Thyroid gland (tissue), 4 donors: ENCODE measurements at regions not wholly inside any gene's neighbourhood (a gene's known extent, or its start where the extent isn't known, plus 50 kb on each side); places are given as distances from the start of the nearest gene placed in this dataset.
"Not testable (repeated sequence)": the region's sequence is repeated elsewhere in the genome, so short reads cannot be mapped to it uniquely, and the experiment has no call there.

Experiments
- DNase-seq, 2 donors: peaks; one replicate each; pipeline ENCODE4 v3.0.0-alpha.2; 2019
- H3K27ac ChIP-seq, 3 donors: fragments of 200-600 bp; sonication (generic); 1 replicate in 2 of 3; 2 replicates in 1 of 3; pipeline ENCODE4 v1.5.1; 2016 to 2019; ENCODE audit warnings: mild to moderate bottlenecking in 1 of 3, moderate library complexity in 1 of 3
- H3K27me3 ChIP-seq: fragments of 200-600 bp; sonication (generic); one replicate; pipeline ENCODE4 v1.5.1; 2019
- H3K36me3 ChIP-seq, 2 donors: fragments of 200-600 bp; sonication (generic); one replicate each; pipeline ENCODE4 v1.5.1; 2016 to 2019
- H3K4me1 ChIP-seq, 2 donors: fragments of 200-600 bp; sonication (generic); one replicate each; pipeline ENCODE4 v1.5.1; 2017 to 2019
- H3K4me3 ChIP-seq, 3 donors: fragments of 200-600 bp; sonication (generic); replicated peaks in 1 of 3; 1 replicate in 2 of 3; 2 replicates in 1 of 3; pipeline ENCODE4 v1.5.1; 2016; ENCODE audit warnings: mild to moderate bottlenecking in 1 of 3
- H3K9me3 ChIP-seq: fragments of 200-600 bp; sonication (generic); one replicate; pipeline ENCODE4 v1.5.1; 2017
- POLR2A ChIP-seq, 2 donors: fragments of 450-650 bp; IDR thresholded peaks; one replicate each; pipeline ENCODE4 v1.6.1; 2017; ENCODE audit warnings: antibody characterized with exemption in 2 of 2, mild to moderate bottlenecking in 2 of 2, moderate library complexity in 1 of 2
- WGBS, 2 donors: methylation state at CpG; one replicate each; pipeline ENCODE4 v1.1.5; 2017; 5-methylcytosine and 5-hydroxymethylcytosine counted together
- intact Hi-C: fragments of 100-400 bp; cut with DNase I; formaldehyde crosslinking; loops from one replicate; pipeline ENCODE4 v1.15.1; 2023
- TF ChIP-seq, protein P1 (sequence below), 6 experiments: fragments of 200-600 bp in 3 of 6; fragments of 450-650 bp in 3 of 6; sonication (generic) in 3 of 6; IDR thresholded peaks; one replicate each; pipeline ENCODE4 v1.5.1; 2016 to 2019; ENCODE audit warnings: antibody characterized with exemption in 6 of 6, mild to moderate bottlenecking in 2 of 6, inconsistent platforms in 1 of 6, moderate library complexity in 1 of 6

DNA sequence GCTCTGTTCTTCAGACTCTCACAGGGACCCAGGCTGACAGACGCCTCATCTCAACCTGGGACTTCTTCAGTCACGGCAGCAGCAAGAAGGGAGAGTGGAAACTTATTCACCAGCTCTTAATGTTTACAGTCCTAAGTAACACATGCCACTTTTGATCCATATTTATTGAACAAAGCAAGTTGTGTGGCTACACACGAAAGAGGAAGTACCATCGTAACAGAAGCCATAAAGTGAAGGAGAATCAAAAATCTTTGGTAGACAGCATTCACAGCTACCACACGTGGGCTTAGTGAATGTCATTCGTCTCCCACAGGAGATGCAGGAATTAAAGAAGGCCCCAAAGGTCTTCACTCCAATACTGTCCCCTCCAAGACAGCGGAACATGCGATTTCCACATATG, 582.6 kb downstream of the CETN3 start:
- H3K9me3 ChIP-seq, result no peaks in the 10 kb centered on the region
- WGBS, 2 donors, result 83 to 87% methylated on average over 8 of the region's 8 CpGs
- no peak for DNase-seq
- no peaks in the 10 kb centered on the region for H3K27me3 ChIP-seq
- no peaks in the 10 kb centered on the region for H3K36me3 ChIP-seq
- H3K4me1 ChIP-seq, result no peaks in the 10 kb centered on the region
- intact Hi-C loops, result no loop called here
- no peak overlapping the region for H3K4me3 ChIP-seq
- H3K27ac ChIP-seq, result no peak overlapping the region
- TF ChIP-seq POLR2A (IDR thresholded peaks at IDR 0.05), result no peak
- TF ChIP-seq, protein P1, sequence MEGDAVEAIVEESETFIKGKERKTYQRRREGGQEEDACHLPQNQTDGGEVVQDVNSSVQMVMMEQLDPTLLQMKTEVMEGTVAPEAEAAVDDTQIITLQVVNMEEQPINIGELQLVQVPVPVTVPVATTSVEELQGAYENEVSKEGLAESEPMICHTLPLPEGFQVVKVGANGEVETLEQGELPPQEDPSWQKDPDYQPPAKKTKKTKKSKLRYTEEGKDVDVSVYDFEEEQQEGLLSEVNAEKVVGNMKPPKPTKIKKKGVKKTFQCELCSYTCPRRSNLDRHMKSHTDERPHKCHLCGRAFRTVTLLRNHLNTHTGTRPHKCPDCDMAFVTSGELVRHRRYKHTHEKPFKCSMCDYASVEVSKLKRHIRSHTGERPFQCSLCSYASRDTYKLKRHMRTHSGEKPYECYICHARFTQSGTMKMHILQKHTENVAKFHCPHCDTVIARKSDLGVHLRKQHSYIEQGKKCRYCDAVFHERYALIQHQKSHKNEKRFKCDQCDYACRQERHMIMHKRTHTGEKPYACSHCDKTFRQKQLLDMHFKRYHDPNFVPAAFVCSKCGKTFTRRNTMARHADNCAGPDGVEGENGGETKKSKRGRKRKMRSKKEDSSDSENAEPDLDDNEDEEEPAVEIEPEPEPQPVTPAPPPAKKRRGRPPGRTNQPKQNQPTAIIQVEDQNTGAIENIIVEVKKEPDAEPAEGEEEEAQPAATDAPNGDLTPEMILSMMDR (IDR thresholded peaks at IDR 0.05), result no peak

DNA sequence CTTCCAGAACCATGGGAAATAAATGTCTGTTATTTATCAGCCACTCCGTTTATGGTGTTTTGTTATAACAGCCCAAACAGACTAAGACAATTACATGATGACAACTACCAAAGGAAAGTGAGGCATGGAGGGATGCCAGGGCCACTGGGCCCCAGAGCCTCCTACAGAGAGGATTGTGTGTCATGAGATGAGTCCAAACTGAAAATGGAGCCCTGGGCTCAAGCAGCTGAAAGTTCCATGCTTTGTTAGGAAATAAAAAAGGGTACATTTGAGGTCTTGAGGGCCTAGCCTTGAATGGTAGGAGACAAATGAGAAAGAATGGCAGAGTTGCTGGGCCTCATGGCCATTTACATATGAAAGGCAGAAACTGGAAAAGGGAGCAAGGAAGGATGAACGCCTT, 586.5 kb downstream of the CETN3 start:
- Histone ChIP-seq H3K9me3 (no peaks in the 10 kb centered on the region), H3K4me1 (no peaks in the 10 kb centered on the region), H3K27me3 (no peaks in the 10 kb centered on the region), H3K4me3 (no peak overlapping the region), H3K27ac (no peak overlapping the region), H3K36me3 (no peaks in the 10 kb centered on the region)
- no peak for TF ChIP-seq POLR2A (IDR thresholded peaks at IDR 0.05)
- TF ChIP-seq, protein P1 (IDR thresholded peaks at IDR 0.05), result no peak
- no peak for DNase-seq
- WGBS, 2 donors, result 89 to 97% methylated on average over 2 of the region's 2 CpGs
- intact Hi-C loops, result no loop called here

DNA sequence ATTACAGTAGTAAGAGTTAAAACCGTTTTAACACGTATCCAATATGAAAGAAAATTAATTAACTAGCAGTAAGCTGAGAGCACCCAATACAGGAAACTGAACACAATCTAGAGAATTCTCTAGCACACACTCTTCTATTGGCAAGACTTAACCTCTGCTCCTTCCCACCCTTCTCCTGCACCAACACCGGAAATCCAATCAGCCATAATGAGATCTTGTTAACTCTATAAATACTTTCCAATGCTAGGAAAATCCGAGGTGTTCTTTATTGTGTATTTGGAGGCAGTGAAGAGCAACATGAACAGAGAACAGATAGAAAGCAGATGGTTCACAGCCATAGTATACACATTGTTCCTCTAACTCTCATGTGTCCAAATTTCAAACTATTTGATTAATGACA, 591.7 kb downstream of the CETN3 start:
- Histone ChIP-seq H3K36me3 (no peaks in the 10 kb centered on the region), H3K27me3 (no peaks in the 10 kb centered on the region), H3K4me3 (no peak overlapping the region), H3K4me1 (no peaks in the 10 kb centered on the region), H3K9me3 (no peaks in the 10 kb centered on the region), H3K27ac (no peak overlapping the region)
- WGBS, 2 donors, result 52 to 53% methylated on average over 4 of the region's 4 CpGs
- intact Hi-C loops, result no loop called here
- TF ChIP-seq POLR2A (IDR thresholded peaks at IDR 0.05), result no peak
- TF ChIP-seq, protein P1 (IDR thresholded peaks at IDR 0.05), result no peak
- no peak for DNase-seq

DNA sequence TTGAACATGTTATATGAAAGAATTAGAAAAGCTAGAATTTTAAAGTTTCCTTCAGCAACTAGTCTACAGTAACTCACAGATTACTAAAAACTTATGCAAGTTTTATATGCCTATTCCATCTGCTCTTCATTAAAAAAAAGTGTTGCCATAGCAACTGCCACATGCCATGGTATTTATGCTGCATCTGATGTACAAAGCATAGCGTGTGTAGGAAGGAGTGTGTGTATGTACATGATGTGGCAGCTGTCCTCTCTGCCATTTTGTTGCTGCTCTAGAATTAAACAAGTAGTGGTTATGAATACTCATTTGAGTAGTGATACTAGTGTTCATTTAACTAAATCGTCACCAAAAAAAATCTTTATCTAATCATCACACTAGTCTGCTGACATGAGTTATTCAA, 593.5 kb downstream of the CETN3 start:
- TF ChIP-seq, protein P1 (IDR thresholded peaks at IDR 0.05), result no peak
- no peak for TF ChIP-seq POLR2A (IDR thresholded peaks at IDR 0.05)
- Histone ChIP-seq H3K9me3 (no peaks in the 10 kb centered on the region), H3K4me1 (no peaks in the 10 kb centered on the region), H3K27ac (no peak overlapping the region), H3K4me3 (no peak overlapping the region), H3K36me3 (no peaks in the 10 kb centered on the region), H3K27me3 (no peaks in the 10 kb centered on the region)
- DNase-seq, result no peak
- 90 to 91% methylated on average over 2 of the region's 2 CpGs for WGBS, 2 donors
- intact Hi-C loops, result no loop called here

DNA sequence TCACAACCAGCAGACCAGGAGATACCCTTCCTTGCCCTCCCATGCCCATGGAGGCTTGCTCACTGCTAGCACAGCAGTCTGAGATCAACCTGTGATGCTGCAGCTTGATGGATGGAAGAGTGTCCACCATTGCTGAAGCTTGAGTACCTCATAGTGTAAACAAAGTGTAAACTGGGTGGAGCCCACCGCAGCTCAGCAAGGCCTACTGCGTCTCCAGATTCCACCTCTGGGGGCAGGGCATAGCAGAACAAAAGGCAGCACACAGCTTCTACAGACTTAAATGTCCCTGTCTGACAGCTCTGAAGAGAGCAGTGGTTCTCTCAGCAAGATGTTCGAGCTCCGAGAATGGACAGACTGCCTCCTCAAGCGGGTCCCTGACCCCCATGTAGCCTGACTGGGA, 608.8 kb downstream of the CETN3 start:
- WGBS, 2 donors, result 90 to 97% methylated on average over 5 of the region's 5 CpGs
- DNase-seq, H3K36me3 ChIP-seq, intact Hi-C loops, H3K9me3 ChIP-seq, H3K4me3 ChIP-seq, H3K27me3 ChIP-seq, H3K27ac ChIP-seq, H3K4me1 ChIP-seq: not testable (repeated sequence)

DNA sequence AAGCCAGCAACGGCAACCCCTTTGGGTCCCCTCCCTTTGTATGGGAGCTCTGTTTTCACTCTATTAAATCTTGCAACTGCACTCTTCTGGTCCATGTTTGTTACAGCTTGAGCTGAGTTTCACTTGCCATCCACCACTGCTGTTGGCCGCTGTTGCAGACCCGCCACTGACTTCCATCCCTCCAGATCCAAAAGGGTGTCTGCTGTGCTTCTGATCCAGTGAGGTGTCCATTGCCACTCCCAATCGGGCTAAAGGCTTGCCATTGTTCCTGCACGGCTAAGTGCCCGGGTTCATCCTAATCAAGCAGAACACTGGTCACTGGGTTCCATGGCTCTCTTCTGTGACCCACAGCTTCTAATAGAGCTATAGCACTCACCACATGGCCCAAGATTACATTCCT, 615.1 kb downstream of the CETN3 start:
- WGBS, 2 donors, result 87 to 94% methylated on average over 6 of the region's 6 CpGs
- H3K27ac ChIP-seq, intact Hi-C loops, H3K36me3 ChIP-seq, H3K9me3 ChIP-seq, H3K4me3 ChIP-seq, H3K27me3 ChIP-seq, H3K4me1 ChIP-seq, DNase-seq: not testable (repeated sequence)

DNA sequence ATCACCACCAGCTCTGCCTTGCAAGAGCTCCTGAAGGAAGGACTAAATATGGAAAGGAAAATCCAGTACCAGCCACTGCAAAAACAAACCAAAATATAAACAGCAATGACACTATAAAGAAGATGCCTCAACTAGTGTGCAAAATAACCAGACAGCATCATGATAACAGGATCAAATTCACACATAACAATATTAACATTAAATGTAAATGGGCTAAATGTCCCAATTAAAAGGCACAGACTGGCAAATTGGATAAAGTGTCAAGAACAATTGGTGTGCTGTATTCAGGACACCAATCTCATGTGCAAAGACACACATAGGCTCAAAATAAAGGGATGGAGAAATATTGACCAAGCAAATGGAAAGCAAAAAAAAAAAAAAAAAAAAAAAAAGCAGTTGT, 629.8 kb downstream of the CETN3 start:
- H3K27me3 ChIP-seq, intact Hi-C loops, H3K4me3 ChIP-seq, DNase-seq, H3K4me1 ChIP-seq, H3K36me3 ChIP-seq, H3K9me3 ChIP-seq, H3K27ac ChIP-seq: not testable (repeated sequence)
